ENCODE measurements at regions not wholly inside any gene's neighbourhood (a gene's known extent, or its start where the extent isn't known, plus 50 kb on each side); places are given as distances from the start of the nearest gene placed in this dataset.

GRCh38 chrX:109839694-109840567 lies 106.9 kb upstream of the ACSL4 start:
- H3K27me3 Mint-ChIP-seq (ENCODE audit: unreplicated experiment): no peaks in the 10 kb centered on the region
- H3K4me1 Mint-ChIP-seq (ENCODE audit: unreplicated experiment): peaks cover 3% of the 10 kb centered on the region
- no peaks in the 10 kb centered on the region for H3K9me3 Mint-ChIP-seq (ENCODE audit: unreplicated experiment)
- no peak overlapping the region for H3K27ac Mint-ChIP-seq (ENCODE audit: unreplicated experiment)
- H3K4me3 Mint-ChIP-seq (ENCODE audit: unreplicated experiment): no peak overlapping the region
- TF ChIP-seq, protein P1, sequence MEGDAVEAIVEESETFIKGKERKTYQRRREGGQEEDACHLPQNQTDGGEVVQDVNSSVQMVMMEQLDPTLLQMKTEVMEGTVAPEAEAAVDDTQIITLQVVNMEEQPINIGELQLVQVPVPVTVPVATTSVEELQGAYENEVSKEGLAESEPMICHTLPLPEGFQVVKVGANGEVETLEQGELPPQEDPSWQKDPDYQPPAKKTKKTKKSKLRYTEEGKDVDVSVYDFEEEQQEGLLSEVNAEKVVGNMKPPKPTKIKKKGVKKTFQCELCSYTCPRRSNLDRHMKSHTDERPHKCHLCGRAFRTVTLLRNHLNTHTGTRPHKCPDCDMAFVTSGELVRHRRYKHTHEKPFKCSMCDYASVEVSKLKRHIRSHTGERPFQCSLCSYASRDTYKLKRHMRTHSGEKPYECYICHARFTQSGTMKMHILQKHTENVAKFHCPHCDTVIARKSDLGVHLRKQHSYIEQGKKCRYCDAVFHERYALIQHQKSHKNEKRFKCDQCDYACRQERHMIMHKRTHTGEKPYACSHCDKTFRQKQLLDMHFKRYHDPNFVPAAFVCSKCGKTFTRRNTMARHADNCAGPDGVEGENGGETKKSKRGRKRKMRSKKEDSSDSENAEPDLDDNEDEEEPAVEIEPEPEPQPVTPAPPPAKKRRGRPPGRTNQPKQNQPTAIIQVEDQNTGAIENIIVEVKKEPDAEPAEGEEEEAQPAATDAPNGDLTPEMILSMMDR (IDR thresholded peaks at IDR 0.05): peak; percentile 47
- no peak for DNase-seq (ENCODE audit: extremely low spot score, unreplicated experiment)
- no peaks in the 10 kb centered on the region for H3K36me3 Mint-ChIP-seq (ENCODE audit: unreplicated experiment)

DNA sequence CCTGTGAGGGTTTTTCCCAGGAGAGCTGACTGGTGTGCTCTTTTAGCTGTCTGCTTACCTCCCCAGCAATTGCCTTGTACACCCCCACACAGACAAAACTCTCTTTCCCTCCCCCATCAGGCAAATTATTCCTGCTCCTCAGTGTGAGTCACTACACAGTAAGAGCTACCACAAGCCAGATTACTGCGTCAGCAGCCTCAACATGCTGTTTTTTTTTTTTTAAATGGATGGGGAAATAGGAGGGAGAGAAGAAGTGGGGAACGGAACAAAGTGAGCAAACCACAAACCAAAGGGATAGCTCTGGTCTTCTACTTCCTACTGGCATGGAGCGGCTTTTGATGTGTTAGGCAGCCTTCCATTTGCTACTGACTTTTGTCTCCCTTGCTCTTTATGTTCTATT lies 107.5 kb upstream of the ACSL4 start:
- Mint-ChIP-seq H3K27ac (ENCODE audit: unreplicated experiment) (no peak overlapping the region), H3K4me3 (ENCODE audit: unreplicated experiment) (no peak overlapping the region), H3K27me3 (ENCODE audit: unreplicated experiment) (no peaks in the 10 kb centered on the region), H3K36me3 (ENCODE audit: unreplicated experiment) (no peaks in the 10 kb centered on the region), H3K9me3 (ENCODE audit: unreplicated experiment) (no peaks in the 10 kb centered on the region), H3K4me1 (ENCODE audit: unreplicated experiment) (peaks cover 3% of the 10 kb centered on the region)
- TF ChIP-seq, protein P1 (IDR thresholded peaks at IDR 0.05): no peak
- DNase-seq (ENCODE audit: extremely low spot score, unreplicated experiment): no peak

DNA sequence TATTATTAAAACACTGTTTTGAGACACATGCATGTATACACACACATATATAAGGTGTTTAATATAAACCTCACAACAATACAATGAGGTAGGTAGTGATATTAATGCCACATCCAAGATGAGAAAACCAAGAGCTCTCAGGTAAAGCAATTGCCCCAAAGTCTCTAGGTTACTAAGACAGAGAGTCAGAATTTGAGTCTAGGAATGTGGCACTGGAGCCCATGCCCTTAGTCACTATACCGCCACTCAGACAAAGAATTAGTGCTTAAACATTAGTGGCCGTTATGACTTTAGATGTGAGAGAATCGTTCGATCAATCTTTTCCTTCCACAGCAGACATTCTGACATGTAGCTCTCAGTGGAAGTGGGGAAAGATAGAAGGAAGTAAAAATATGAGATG lies 108.2 kb upstream of the ACSL4 start:
- TF ChIP-seq, protein P1 (IDR thresholded peaks at IDR 0.05): no peak
- H3K36me3 Mint-ChIP-seq (ENCODE audit: unreplicated experiment): no peaks in the 10 kb centered on the region
- DNase-seq (ENCODE audit: extremely low spot score, unreplicated experiment): no peak
- no peak overlapping the region for H3K4me3 Mint-ChIP-seq (ENCODE audit: unreplicated experiment)
- no peaks in the 10 kb centered on the region for H3K9me3 Mint-ChIP-seq (ENCODE audit: unreplicated experiment)
- H3K27ac Mint-ChIP-seq (ENCODE audit: unreplicated experiment): no peak overlapping the region
- no peaks in the 10 kb centered on the region for H3K27me3 Mint-ChIP-seq (ENCODE audit: unreplicated experiment)
- peaks cover 3% of the 10 kb centered on the region for H3K4me1 Mint-ChIP-seq (ENCODE audit: unreplicated experiment)

GRCh38 chrX:109841869-109842579 lies 109.0 kb upstream of the ACSL4 start:
- peaks cover 6% of the 10 kb centered on the region for H3K4me1 Mint-ChIP-seq (ENCODE audit: unreplicated experiment)
- H3K27ac Mint-ChIP-seq (ENCODE audit: unreplicated experiment): no peak overlapping the region
- TF ChIP-seq, protein P1 (IDR thresholded peaks at IDR 0.05): no peak
- no peak overlapping the region for H3K4me3 Mint-ChIP-seq (ENCODE audit: unreplicated experiment)
- no peaks in the 10 kb centered on the region for H3K27me3 Mint-ChIP-seq (ENCODE audit: unreplicated experiment)
- DNase-seq (ENCODE audit: extremely low spot score, unreplicated experiment): no peak
- H3K9me3 Mint-ChIP-seq (ENCODE audit: unreplicated experiment): no peaks in the 10 kb centered on the region
- no peaks in the 10 kb centered on the region for H3K36me3 Mint-ChIP-seq (ENCODE audit: unreplicated experiment)

DNA sequence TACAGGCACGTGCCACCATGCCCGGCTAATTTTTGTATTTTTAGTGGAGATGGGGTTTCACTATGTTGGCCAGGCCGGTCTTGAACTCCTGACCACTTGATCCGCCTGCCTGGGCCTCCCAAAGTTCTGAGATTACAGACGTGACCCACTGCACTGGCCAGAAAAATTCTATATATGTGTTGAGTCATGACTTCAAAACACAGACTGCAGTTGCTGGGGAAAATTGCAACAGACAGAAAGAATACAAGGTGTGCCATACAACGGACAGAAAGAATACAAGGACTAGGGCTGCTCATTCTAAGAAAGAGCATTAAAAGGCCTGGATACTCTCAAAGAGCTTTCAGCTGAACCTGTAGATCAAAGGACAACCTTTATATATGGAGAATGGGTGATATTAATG lies 109.6 kb upstream of the ACSL4 start:
- peaks cover 12% of the 10 kb centered on the region for H3K4me1 Mint-ChIP-seq (ENCODE audit: unreplicated experiment)
- TF ChIP-seq, protein P1 (IDR thresholded peaks at IDR 0.05): no peak
- H3K9me3 Mint-ChIP-seq (ENCODE audit: unreplicated experiment): no peaks in the 10 kb centered on the region
- H3K27ac Mint-ChIP-seq (ENCODE audit: unreplicated experiment): no peak overlapping the region
- H3K27me3 Mint-ChIP-seq (ENCODE audit: unreplicated experiment): no peaks in the 10 kb centered on the region
- H3K36me3 Mint-ChIP-seq (ENCODE audit: unreplicated experiment): no peaks in the 10 kb centered on the region
- DNase-seq (ENCODE audit: extremely low spot score, unreplicated experiment): no peak
- no peak overlapping the region for H3K4me3 Mint-ChIP-seq (ENCODE audit: unreplicated experiment)

Measured in osteocyte (in vitro differentiated cells).